ENCODE measurements at regions not wholly inside any gene's neighbourhood (a gene's known extent, or its start where the extent isn't known, plus 50 kb on each side); places are given as distances from the start of the nearest gene placed in this dataset.

GRCh38 chr2:83802604-83803003, 656.5 kb downstream of the SUCLG1 start:
- TF ChIP-seq CTCF (IDR thresholded peaks at IDR 0.05) = no peak
- no peak for TF ChIP-seq EP300 (IDR thresholded peaks at IDR 0.05)
- no peak for TF ChIP-seq RAD21 (conservative IDR thresholded peaks at IDR 0.05 in 1 of 2, IDR thresholded peaks at IDR 0.05 in 1 of 2)
- TF ChIP-seq POLR2A (IDR thresholded peaks at IDR 0.05; ENCODE audit: low read length) = no peak
- no peak for TF ChIP-seq MAFK (IDR thresholded peaks at IDR 0.05; ENCODE audit: partially characterized antibody)
- TF ChIP-seq MYC (IDR thresholded peaks at IDR 0.05; ENCODE audit: borderline replicate concordance, low read length) = no peak
- TF ChIP-seq, protein P1, sequence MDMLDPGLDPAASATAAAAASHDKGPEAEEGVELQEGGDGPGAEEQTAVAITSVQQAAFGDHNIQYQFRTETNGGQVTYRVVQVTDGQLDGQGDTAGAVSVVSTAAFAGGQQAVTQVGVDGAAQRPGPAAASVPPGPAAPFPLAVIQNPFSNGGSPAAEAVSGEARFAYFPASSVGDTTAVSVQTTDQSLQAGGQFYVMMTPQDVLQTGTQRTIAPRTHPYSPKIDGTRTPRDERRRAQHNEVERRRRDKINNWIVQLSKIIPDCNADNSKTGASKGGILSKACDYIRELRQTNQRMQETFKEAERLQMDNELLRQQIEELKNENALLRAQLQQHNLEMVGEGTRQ (IDR thresholded peaks at IDR 0.05) = no peak
- no peak for TF ChIP-seq POLR2AphosphoS2 (conservative IDR thresholded peaks at IDR 0.05; ENCODE audit: low read length)
